GM19372 (cell line): ENCODE measurements at regions not wholly inside any gene's neighbourhood (a gene's known extent, or its start where the extent isn't known, plus 50 kb on each side); places are given as distances from the start of the nearest gene placed in this dataset.

Experiments used
- ATAC-seq: cut with Tn5 transposase; IDR thresholded peaks from one replicate; pipeline ENCODE4 v1.9.1; 2021; ENCODE audit warnings: mild to moderate bottlenecking, low read depth, moderate library complexity; ENCODE audit not compliant: unreplicated experiment

- ATAC-seq = no peak
Measured at GRCh38 chr20:10916312-10916711, 242.5 kb upstream of the JAG1 start.

GRCh38 chr20:10917826-10918225, 244.0 kb upstream of the JAG1 start:
- no peak for ATAC-seq

GRCh38 chr20:10919396-10920140, 245.8 kb upstream of the JAG1 start:
- no peak for ATAC-seq

GRCh38 chr20:10920396-10920795, 246.6 kb upstream of the JAG1 start:
- no peak for ATAC-seq

DNA sequence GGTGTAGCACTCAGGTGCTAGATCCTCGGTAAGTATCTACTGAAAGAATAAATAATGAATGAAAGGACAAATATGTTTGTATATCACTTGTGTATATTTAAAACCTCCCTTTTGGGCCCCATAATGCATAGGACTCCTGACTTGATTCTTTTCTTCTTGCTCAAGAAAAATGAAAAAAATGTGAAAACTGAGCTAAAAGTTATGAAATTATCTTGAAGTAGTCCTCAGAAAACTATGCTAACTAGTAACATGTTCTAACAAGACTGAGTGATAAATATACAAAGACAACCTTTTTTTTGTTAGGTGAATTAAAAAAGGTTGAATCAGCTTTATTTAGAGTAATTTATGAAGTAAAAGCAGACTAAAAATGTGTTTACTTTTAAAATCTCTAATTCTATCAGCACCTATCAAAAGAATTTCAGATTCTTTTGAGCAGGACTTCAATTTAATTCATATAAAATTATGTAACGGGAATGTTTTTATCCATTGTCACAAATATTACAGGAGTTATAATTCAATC, 247.8 kb upstream of the JAG1 start:
- no peak for ATAC-seq

- no peak for ATAC-seq
Measured at GRCh38 chr20:10922506-10922905, 248.7 kb upstream of the JAG1 start.

DNA sequence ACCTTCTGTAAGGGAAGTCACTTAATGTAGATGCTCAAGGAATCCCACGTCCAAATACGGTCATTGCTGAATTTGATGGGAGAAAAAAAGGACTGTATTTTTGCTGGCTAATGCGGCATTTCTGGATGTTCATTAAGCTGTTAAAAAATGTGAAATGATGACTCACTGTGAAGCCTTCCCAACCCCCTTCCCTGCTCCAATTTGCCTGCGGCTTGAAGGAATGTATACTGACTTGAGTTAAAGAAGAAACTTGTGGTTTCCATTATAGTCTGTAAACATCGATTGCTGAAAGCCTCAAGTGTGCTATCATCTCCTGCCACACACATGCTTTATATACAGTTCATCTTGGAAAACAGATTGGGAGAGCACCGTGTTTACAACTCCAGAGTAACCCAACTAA, 249.1 kb upstream of the JAG1 start:
- no peak for ATAC-seq

- ATAC-seq = no peak
Measured at GRCh38 chr20:10924644-10925201, 250.9 kb upstream of the JAG1 start.

DNA sequence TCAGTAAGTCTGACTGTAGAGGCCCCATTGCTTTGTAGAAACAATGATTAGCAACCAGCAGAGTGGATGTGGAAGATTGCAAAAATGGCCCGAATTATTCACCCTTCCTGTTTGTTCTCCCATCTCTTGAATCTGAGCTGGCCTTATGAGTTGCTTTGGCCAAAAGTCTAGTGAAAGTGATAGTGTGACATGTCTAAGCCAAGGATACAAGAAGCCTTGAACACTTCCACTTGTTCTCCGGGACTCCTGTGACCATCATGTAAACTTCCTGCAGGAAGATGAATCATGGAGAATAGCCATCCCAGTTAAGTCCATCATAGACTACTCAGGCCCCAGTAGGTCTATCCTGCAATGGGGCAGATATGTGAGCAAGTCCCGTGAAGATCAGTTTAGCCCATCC, 252.0 kb upstream of the JAG1 start:
- ATAC-seq = no peak

- no peak for ATAC-seq
Measured at GRCh38 chr20:10927011-10927583, 253.3 kb upstream of the JAG1 start.

DNA sequence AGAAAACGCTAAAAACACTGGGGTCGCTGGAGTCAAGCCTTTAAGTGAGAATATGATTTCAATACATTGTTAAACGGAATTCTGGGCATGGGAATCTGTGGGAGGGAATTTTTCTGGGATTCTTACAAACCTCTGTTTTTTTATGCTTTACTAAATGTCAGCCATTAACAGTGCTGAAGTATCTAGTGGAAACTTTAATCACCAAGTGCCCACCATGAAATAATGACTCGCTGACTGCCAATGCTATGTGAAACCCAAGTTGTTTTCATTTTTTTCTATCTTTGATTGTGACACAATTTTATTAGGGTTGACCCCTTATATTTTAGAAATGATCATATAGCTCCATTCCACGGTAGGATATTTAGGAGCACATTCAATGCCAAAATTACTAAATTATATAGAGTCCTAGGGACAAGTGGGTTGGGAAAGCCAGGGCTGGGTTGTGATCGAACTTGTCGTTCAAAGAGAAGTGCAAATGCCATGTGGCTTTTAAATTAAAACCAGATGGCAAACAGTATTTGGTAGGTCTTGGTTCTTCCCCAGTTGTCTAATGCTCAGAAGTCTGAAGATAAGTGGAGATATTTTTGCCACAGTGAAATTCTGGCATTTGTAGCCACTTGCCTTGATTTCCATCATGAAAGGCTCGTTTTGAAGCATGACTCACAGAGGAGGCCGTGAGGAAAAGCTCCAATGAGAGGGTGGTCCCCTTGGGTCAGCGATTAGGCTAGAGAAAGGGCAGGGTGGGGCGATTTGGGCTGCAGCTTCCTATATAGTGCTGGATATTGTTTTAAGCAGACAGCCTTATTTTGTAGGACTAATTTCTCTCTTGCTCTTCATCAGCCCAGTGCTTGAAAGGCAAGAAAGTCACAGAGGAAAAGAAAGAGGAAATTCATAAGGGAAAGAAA, 254.4 kb upstream of the JAG1 start:
- no peak for ATAC-seq

GRCh38 chr20:10928841-10929421, 255.1 kb upstream of the JAG1 start:
- ATAC-seq = no peak

DNA sequence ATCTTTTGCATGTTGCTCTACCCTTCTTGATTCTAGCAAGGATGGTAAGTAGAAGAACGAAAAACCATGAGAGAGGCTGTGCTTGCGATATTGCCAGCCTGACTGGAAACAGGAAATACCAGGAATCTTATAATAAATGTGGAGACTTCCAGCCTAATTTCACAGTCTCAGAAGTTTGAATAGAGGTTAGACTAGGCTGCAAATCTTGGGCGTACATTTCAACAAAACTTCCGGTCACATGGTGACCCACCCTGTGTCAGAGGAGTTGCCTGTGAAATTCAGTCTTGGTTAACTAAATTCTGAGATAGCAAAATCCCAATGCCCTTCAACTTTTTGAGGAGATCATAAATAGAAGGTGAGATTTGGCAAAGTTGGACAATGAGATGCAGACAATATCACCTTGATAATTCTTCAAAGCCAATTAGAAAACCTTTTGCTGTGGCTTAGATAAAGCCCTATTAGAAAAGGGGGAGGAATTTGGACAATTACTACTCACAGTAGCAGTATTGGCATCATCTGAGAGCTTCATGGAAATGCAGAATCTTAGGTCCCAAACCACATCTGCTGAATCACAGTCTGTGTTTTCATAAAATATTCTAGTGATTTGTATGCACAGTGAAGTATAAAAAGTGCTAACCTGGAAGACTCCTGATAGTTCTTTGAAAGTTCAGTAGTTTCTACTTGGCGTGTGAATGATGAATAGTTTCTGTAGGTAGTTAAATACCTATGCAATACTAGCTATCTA, 262.0 kb upstream of the JAG1 start:
- no peak for ATAC-seq

GRCh38 chr20:10936786-10937185, 263.0 kb upstream of the JAG1 start:
- ATAC-seq = no peak

- ATAC-seq = no peak
Measured at GRCh38 chr20:10939331-10939941, 265.6 kb upstream of the JAG1 start.

GRCh38 chr20:10940941-10941340, 267.1 kb upstream of the JAG1 start:
- ATAC-seq = peak; percentile 84

- ATAC-seq = no peak
Measured at GRCh38 chr20:10943686-10944265, 270.0 kb upstream of the JAG1 start.

DNA sequence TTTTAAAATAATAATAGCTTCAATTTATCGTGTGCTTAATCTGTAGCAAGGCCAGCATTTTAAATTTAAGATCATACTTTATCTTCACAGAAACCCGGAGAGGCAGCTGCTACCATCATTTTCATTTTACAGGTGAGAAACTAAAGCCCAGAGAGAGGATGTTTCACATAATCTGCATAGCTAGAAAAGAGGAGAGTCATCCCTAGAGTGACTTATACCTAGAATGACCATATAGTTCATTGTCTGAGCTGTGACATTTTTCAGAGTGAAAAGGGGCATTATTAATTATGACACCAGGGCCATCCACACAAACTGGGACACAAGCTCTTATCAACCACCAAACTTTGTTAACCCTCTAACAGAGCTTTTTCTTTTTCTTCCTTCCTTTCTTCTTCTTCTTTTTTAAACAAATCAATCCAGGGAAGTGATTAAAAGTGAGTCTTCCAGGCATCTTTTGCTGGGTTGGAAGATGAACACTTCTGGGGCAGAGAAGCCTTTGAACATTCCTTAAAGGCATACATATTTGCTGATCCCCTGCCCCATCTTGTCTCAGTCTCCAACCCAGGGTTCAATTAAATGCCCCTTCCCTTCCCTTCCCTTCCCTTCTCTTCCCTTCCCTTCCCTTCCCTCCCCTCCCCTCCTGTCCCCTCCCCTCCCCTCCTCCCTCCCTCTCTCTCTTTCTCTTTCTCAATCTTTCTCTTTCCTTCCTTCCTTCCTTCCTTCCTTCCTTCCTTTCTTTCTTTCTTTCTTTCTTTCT, 272.5 kb upstream of the JAG1 start:
- no peak for ATAC-seq
